Neural progenitor cell (in vitro differentiated cells): ENCODE measurements at regions not wholly inside any gene's neighbourhood (a gene's known extent, or its start where the extent isn't known, plus 50 kb on each side); places are given as distances from the start of the nearest gene placed in this dataset.
A peak's percentile ranks its signal among the peaks of the same experiment; 100 is the strongest.

Experiments used
- DNase-seq: peaks from one replicate; pipeline ENCODE4 v3.0.0-alpha.2; 2016; ENCODE audit warnings: low spot score
- H2AFZ ChIP-seq: fragments of 200-600 bp; sonication (generic); replicated peaks from 2 replicates; pipeline ENCODE4 v1.6.1; 2016; ENCODE audit warnings: antibody characterized with exemption
- H3F3A ChIP-seq: fragments of 200-600 bp; sonication (generic); 2 replicates; pipeline ENCODE4 v1.6.1; 2016; ENCODE audit warnings: antibody characterized with exemption, low read depth
- H3K27ac ChIP-seq: fragments of 200-600 bp; sonication (generic); 2 replicates; pipeline ENCODE4 v1.5.1; 2016; ENCODE audit warnings: mild to moderate bottlenecking
- H3K27me3 ChIP-seq: fragments of 200-600 bp; sonication (generic); 2 replicates; pipeline ENCODE4 v1.6.1; 2016; ENCODE audit warnings: mild to moderate bottlenecking, moderate library complexity
- H3K36me3 ChIP-seq: fragments of 200-600 bp; sonication (generic); 2 replicates; pipeline ENCODE4 v1.5.1; 2016
- H3K4me1 ChIP-seq: fragments of 200-600 bp; sonication (generic); 2 replicates; pipeline ENCODE4 v1.6.1; 2016; ENCODE audit warnings: mixed run types
- H3K4me2 ChIP-seq: fragments of 200-600 bp; sonication (generic); 2 replicates; pipeline ENCODE4 v1.6.1; 2016
- H3K4me3 ChIP-seq: fragments of 200-600 bp; sonication (generic); 2 replicates; pipeline ENCODE4 v1.5.1; 2016
- H3K79me2 ChIP-seq: fragments of 200-600 bp; sonication (generic); 2 replicates; pipeline ENCODE4 v1.6.1; 2016; ENCODE audit warnings: low read depth
- H3K9ac ChIP-seq: fragments of 200-600 bp; sonication (generic); 2 replicates; pipeline ENCODE4 v1.6.1; 2016
- H3K9me3 ChIP-seq: fragments of 200-600 bp; sonication (generic); 2 replicates; pipeline ENCODE4 v1.5.1; 2016; ENCODE audit warnings: low read depth
- H4K20me1 ChIP-seq: fragments of 200-600 bp; sonication (generic); 2 replicates; pipeline ENCODE4 v1.6.1; 2016; ENCODE audit warnings: low read depth
- H3K27ac Mint-ChIP-seq: 3 replicates; pipeline ENCODE4 v1.8.0; 2021; ENCODE audit warnings: mixed read lengths
- H3K27me3 Mint-ChIP-seq: 2 replicates; pipeline ENCODE4 v1.8.0; 2022; ENCODE audit warnings: low read depth, mild to moderate bottlenecking, inconsistent platforms, moderate library complexity, mixed read lengths; ENCODE audit not compliant: insufficient read depth
- H3K36me3 Mint-ChIP-seq: 3 replicates; pipeline ENCODE4 v1.8.0; 2021; ENCODE audit warnings: mixed read lengths
- H3K4me1 Mint-ChIP-seq: 3 replicates; pipeline ENCODE4 v1.8.0; 2021; ENCODE audit warnings: mixed read lengths
- H3K4me3 Mint-ChIP-seq: 3 replicates; pipeline ENCODE4 v1.8.0; 2021; ENCODE audit warnings: mild to moderate bottlenecking, moderate library complexity, mixed read lengths
- H3K9me3 Mint-ChIP-seq: 3 replicates; pipeline ENCODE4 v1.8.0; 2020; ENCODE audit warnings: mixed read lengths
- CTCF ChIP-seq: fragments of 200-600 bp; sonication (generic); IDR thresholded peaks from 2 replicates; pipeline ENCODE4 v1.5.1; 2017; ENCODE audit warnings: antibody characterized with exemption, mild to moderate bottlenecking
- EZH2 ChIP-seq: fragments of 200-600 bp; sonication (generic); IDR thresholded peaks from 2 replicates; pipeline ENCODE4 v1.6.1; 2017; ENCODE audit warnings: antibody characterized with exemption, mild to moderate bottlenecking, moderate library complexity
- EZH2phosphoT487 ChIP-seq: fragments of 200-600 bp; sonication (generic); IDR thresholded peaks from 2 replicates; pipeline ENCODE4 v1.6.1; 2017; ENCODE audit warnings: antibody characterized with exemption

- H3K4me1 Mint-ChIP-seq = peaks cover 65% of the 10 kb centered on the region
- peaks cover 5% of the 10 kb centered on the region for H3F3A ChIP-seq
- no peaks in the 10 kb centered on the region for H3K9me3 Mint-ChIP-seq
- no peaks in the 10 kb centered on the region for H3K36me3 Mint-ChIP-seq
- peaks cover 49% of the 10 kb centered on the region for H3K4me1 ChIP-seq
- TF ChIP-seq EZH2 = no peak
- no peak for TF ChIP-seq CTCF
- TF ChIP-seq EZH2phosphoT487 = no peak
- no peak overlapping the region for H3K4me3 Mint-ChIP-seq
- no peak overlapping the region for H3K9ac ChIP-seq
- H3K27me3 Mint-ChIP-seq = peaks cover 3% of the 10 kb centered on the region
- H3K27me3 ChIP-seq = no peaks in the 10 kb centered on the region
- peak overlapping the region; percentile 60 for H3K27ac Mint-ChIP-seq
- no peak overlapping the region for H3K4me2 ChIP-seq
- H3K9me3 ChIP-seq = no peaks in the 10 kb centered on the region
- no peaks in the 10 kb centered on the region for H4K20me1 ChIP-seq
- H3K36me3 ChIP-seq = no peaks in the 10 kb centered on the region
- H2AFZ ChIP-seq = no peak overlapping the region
- no peaks in the 10 kb centered on the region for H3K79me2 ChIP-seq
- DNase-seq = no peak
- H3K4me3 ChIP-seq = no peak overlapping the region
- H3K27ac ChIP-seq = no peak overlapping the region
Observed at GRCh38 chr1:54460861-54461387, 54.7 kb upstream of the SSBP3 start.

GRCh38 chr1:54460351-54460750 lies 54.2 kb upstream of the SSBP3 start:
- Mint-ChIP-seq H3K4me3 (no peak overlapping the region), H3K4me1 (peaks cover 62% of the 10 kb centered on the region), H3K27me3 (peaks cover 3% of the 10 kb centered on the region), H3K36me3 (no peaks in the 10 kb centered on the region), H3K9me3 (no peaks in the 10 kb centered on the region), H3K27ac (peak overlapping the region; percentile 91)
- Histone ChIP-seq H3F3A (peaks cover 5% of the 10 kb centered on the region), H3K4me1 (peaks cover 46% of the 10 kb centered on the region), H2AFZ (no peak overlapping the region), H4K20me1 (no peaks in the 10 kb centered on the region), H3K79me2 (no peaks in the 10 kb centered on the region), H3K4me2 (no peak overlapping the region), H3K27me3 (no peaks in the 10 kb centered on the region), H3K9me3 (no peaks in the 10 kb centered on the region), H3K9ac (no peak overlapping the region), H3K36me3 (no peaks in the 10 kb centered on the region), H3K4me3 (no peak overlapping the region), H3K27ac (no peak overlapping the region)
- TF ChIP-seq CTCF = no peak
- TF ChIP-seq EZH2phosphoT487 = no peak
- no peak for TF ChIP-seq EZH2
- DNase-seq = no peak

GRCh38 chr1:54459726-54460191 lies 53.6 kb upstream of the SSBP3 start:
- Histone ChIP-seq H4K20me1 (no peaks in the 10 kb centered on the region), H3K9ac (no peak overlapping the region), H2AFZ (peak overlapping the region; percentile 17), H3K27me3 (no peaks in the 10 kb centered on the region), H3F3A (peaks cover 5% of the 10 kb centered on the region), H3K4me1 (peaks cover 40% of the 10 kb centered on the region), H3K4me2 (peak overlapping the region; percentile 27), H3K36me3 (no peaks in the 10 kb centered on the region), H3K79me2 (no peaks in the 10 kb centered on the region), H3K4me3 (no peak overlapping the region), H3K27ac (no peak overlapping the region), H3K9me3 (no peaks in the 10 kb centered on the region)
- Mint-ChIP-seq H3K4me3 (no peak overlapping the region), H3K9me3 (no peaks in the 10 kb centered on the region), H3K27me3 (peaks cover 3% of the 10 kb centered on the region), H3K27ac (peak overlapping the region; percentile 91), H3K36me3 (no peaks in the 10 kb centered on the region), H3K4me1 (peaks cover 59% of the 10 kb centered on the region)
- DNase-seq = no peak
- TF ChIP-seq EZH2phosphoT487 = no peak
- TF ChIP-seq CTCF = no peak
